ENCODE measurements at regions not wholly inside any gene's neighbourhood (a gene's known extent, or its start where the extent isn't known, plus 50 kb on each side); places are given as distances from the start of the nearest gene placed in this dataset.
"Not testable (repeated sequence)": the region's sequence is repeated elsewhere in the genome, so short reads cannot be mapped to it uniquely, and the experiment has no call there.

DNA sequence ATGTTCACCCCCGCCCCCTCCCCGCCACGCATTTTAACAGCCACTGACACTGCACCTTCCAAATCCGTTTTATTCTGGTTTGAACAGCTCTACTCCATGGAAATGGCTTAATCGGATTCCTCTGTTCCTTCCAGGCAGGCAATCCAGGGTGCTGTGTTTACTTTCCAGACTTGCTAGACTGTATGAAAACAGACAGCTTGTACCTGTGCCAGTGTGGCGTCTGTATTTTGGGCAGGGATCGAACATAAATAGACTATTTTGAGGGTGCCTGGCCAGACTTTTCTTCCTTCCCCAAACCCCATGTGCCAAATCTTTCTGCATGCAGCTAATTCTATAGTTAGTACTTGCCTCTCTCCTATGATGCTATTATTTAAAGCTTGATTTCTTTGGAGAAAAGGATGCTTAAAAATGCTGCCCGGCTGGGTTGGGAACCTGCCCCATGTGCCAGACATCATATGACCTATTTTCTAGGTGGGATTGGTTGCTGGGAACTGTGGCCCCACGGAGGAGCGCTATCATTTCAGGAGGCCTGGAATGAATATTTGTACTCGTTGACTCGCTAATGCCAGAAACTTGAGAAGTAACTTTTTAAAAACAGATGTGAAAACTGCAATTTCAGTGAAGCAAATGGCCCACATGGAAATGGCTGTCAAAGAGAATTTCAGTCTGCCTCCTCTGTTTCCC, 814.8 kb downstream of the BRD1 start:
- no peak for DNase-seq

DNA sequence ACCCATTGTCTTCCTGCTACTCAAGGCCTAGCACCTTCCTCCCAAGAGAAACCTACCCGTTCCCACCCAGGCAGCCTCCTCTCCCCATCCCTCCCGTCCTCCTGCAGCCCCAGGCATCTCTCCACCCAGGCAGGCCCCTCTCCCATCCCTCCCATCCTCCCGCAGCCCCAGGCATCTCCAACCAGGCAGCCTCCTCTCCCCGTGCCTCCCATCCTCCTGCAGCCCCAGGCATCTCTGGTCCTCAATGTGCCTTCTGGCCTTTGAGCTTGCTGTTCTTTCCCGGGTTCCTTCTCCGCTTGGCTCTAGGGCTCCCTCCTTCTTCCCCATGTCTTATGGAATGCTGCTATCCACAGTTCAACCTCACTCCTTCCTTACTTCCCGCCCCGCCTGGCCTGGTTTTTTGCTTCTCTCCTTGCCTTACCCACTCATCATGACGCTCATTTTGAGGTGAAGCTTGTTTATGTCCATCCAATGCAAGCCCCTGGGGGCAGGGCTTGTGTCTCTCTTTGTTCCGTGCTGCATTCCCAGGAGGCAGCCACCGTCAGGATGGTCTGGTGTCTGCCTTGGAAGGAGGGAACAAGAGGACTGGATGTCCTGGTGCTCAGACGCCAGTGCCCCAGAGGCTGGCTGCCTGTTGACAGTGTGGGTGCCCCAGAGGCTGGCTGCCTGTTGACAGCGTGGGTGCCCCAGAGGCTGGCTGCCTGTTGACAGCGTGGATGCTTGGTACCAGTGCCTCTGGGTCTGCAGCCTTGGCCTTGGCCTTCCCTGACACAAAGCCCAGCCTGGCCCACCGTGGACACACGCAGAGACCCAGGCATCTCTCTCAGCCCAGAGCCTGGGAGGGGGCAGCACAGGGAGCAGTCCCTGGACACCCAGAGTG, 815.7 kb downstream of the BRD1 start:
- DNase-seq = no peak

DNA sequence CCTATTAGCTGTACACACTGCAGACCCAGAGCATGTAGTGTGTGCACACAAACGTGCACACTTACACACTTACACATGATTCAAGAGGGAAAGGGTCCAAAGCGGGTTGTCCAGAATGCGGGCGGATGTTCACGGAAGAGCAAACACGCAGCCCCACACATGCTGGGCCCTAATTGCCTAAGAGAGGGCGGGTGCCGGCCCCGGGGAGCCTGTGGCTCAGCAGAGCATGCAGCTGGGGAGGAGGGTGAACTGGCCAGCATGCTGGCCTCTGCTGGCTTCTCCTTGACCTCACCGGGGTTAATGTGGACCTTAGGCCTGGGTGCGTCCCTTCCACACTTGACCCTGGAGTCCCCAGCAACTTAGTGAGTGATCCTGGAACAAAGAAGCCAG, 816.3 kb downstream of the BRD1 start:
- DNase-seq = no peak

DNA sequence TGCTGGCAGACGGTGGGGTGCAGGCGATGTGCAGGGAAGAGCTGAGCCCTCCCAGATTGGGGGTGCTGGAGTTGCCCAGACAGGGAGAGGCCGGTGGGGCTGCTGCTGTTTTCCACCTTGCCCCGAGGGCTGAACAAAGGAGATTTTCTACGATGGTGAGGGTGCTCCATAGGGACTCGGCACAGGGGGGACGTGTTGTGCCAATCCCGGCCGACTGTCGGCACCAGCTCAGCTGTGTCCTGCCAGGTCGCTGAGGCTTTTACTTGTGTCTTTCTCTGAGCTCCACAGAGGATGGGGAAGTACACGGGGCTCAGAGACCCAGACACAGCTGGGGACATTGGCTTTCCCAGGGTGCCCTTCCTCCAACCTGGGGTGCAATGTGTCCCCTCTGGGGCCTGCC, 816.8 kb downstream of the BRD1 start:
- no peak for DNase-seq

DNA sequence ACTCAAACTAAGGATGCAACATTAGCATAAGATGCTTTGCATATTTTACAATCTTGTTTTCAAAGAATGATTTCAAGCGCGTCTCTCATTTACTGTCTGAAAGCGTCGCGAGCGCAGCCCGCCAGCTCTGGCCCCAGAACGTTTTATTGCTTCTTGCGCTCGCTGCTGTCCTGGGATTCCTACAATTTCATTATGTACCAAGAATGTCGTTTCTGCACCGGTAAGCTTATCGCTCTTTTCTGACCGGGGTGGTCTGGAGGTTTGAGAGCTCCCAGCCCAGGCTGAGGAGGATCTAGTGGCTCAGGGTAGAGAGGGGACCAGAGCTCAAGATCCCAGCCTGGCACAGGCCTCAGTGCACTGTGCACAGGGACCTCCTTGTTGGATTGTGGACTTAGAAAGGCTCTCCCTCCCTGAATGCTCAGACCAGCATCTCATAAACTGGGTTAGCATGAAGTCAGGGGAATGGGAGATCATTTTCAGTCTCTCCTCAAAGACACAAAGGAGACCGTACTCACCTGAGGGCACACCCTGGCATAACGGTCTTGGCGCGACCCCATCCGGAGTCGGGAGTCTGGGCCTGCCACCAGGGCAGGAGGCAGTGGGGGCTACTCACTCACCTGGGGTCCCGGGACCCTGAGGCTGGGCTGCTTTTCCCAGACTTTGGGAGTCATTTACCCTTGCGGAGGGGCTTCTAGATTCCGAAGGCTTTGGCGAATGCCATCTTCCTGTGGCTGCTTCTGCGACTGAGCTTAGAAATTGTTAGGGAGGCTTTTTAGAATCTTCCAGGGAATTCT, 817.4 kb downstream of the BRD1 start:
- DNase-seq = no peak

DNA sequence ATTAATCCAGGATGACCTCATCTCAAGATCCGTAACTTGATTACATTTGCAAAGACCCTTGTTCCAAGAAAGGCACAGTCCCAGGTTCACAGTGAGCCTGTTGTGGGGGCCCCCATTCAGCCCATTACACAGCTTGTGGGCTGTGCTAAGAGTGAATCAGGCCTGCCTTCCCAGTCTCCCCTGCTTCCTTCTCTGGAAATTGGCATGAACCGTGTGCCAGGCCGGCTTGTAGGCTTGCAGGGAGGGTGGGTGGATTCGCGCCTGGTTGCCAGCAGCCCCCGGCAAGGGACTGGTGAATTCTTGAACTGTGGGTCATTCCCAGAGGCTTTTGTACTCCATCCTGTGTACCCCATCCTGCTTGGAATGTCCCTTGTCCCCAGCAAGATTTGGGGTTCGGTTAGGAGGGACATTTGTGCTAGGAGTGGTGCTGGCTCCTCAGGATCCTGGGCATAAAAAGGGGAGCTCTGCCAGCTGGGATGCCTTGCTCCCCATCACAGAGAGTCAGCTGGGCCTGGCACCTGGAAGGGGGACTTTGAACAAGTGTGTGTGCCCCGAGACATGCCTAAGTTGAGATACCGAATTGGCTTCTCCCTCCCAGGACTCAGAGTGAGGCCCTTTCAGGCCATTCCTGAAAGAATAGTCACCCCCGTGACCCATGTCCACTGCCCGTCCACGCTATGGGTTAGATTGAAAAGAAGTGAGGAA, 818.2 kb downstream of the BRD1 start:
- DNase-seq = no peak

DNA sequence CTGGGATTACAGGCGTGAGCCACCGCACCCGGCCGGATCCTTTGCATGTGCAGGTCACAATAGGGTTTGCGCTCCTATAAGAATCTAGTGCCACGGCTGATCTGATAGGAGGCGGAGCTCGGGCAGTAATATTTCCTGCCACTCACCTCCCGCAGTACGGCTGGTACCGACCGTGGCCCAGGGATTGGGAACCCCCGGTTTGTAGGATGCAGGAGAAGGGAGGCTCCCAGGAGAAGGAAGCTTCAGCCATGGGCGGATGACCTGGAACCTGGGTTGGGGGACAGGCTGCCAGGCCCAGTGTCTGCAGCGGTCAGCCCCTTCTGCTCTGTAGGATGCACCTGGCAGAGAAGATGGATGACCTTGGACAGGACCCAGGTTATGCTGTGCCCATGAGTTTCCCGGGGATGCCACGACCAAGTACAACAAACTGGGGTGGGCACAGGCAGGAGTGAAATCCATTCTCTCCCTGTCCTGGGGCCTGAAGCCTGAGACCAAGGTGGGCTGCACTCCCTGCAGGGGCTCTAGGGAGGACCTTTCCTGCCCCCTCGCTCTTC, 818.9 kb downstream of the BRD1 start:
- DNase-seq = no peak

DNA sequence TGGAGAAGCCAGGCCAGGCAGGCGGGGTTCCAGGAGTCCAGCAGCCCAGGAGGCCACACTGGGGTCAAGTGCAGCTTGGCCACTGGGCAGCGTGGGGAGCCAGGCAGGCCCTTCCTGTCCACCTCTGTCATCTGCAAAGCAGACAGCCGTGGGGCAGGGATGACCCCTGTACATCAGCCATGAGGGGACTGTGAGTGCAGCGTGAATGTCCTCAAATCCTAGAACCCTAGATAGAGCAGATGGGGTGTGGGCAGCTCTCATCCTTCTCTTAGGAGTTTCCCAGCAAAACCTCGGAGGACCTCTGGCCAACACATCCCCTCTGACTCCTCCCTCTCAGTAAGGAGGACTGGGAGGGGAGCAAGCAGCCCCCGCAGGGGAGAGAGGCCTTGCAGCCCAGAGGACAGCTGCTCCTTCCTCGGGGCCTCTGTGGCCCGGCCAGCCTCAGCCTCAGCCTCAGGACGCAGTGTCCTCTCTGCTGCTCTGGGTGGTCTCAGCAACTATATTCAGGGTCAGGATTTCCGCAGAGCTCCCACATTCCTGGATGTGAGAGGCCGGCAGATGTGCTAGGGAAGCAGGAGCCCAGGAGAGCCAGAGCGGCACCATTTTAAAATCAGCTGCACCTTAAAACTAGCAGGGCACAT, 820.5 kb downstream of the BRD1 start:
- no peak for DNase-seq

DNA sequence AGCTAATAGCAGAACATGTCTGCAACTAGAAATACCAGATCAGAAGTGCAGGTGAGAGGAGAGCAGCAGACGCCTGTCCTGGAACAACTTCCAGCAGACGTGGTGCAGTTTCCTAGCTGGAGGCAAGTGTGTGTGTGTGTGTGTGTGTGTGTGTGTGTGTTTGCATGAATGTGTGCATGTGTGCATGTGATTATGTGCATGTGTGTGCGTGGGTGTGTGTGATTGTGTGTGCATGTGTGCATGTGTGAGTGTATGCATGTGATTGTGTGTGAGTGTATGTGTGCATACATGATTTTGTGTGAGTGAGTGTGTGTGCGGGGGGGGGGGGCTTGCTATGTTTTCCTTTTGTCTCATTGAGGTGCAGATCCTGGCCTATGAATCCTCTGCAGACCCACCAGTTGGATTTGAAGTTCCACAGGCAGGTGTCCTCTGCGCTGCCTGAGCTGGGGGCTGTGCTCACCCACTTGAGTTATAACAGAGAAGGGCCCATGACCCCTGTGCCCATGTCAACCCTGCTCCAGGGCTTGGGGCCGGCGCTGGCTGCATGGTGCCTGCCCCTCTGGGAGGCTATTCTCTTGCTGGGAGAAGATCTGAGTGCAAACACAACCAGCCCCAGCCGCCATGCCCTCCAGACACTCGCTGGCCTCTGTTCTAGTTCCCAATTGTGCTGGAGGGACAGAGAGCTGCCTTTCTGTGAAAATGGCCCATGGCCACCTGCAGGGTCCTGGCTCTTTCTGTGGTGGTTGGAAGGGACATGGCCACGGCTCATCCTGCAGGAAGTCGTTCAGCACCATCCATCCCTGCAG, 821.3 kb downstream of the BRD1 start:
- DNase-seq = no peak

DNA sequence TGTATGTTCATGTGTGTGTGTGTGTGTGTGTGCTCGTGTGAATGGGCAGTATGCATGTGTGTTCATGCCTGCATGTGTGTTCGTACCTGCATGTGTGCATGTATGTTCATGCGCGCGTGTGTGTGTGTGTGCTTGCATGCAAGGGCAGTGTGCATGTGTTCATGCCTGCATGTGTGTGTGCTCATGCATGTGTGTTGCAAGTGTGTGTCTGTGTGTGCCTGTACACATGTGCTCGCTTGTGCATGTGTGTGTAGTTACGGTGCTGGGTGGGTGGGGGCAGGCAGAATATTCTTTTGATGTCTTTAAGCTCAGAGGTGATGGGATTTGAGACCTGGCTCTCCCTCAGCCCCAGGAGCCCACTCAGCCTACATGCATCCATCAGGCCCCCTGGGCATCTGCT, 822.1 kb downstream of the BRD1 start:
- no peak for DNase-seq

DNA sequence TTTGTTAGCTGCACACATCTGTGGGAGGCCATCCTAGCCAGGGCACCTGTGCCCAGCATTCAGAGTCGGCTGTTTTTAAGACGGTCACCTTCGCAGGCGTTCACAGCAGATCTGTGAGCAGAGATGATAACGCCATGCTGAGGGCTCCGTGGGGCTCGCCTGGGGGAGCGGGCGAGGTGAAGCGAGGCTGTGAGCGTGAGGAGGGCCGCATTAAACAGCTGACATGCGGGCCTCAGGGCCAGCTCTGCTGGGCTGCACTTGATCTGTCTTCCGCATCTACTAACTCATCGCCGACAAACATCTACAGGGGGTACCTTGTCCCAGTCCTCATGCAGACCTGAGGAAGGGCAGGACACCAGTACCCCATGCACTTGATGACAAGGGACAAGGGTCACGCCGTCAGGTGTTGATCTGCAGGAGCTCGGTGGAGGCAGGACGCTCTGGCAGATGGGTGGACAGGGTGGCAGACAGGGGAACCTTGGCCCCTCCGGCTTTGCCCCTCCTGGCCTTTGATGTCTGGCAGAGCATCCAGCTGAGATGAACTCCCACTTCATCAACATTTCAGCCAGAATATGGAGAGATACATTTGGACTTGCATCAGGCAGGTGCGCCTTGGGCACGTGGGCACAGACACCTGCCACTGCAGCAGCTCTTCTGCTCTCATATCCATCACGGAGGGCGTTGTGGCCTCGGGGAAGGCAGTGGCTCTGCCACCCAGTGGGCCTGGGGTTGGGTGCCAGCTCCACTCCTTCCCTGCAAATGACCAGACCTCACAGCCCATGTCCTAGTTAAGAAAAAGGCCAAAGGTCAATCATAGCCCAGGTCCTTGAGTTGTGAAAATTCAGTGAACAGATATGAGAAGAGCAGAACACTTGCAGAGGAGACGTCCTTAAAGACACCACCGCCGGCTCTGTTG, 822.9 kb downstream of the BRD1 start:
- no peak for DNase-seq

DNA sequence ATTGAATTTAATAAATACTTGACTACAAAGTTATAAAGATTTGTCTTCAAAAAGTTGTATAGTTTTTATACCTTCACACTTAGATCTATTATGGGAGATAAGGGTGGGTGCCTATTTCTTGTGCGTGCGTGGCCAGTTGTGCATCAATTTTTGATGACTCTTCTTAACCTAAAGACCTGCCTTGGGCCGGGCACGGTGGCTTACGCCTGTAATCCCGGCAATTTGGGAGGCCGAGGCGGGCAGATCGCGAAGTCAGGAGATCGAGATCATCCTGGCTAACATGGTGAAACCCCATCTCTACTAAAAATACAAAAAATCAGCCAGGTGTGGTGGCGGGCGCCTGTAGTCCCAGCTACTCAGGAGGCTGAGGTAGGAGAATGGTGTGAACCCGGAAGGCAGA, 830.1 kb downstream of the BRD1 start:
- DNase-seq = not testable (repeated sequence)

DNA sequence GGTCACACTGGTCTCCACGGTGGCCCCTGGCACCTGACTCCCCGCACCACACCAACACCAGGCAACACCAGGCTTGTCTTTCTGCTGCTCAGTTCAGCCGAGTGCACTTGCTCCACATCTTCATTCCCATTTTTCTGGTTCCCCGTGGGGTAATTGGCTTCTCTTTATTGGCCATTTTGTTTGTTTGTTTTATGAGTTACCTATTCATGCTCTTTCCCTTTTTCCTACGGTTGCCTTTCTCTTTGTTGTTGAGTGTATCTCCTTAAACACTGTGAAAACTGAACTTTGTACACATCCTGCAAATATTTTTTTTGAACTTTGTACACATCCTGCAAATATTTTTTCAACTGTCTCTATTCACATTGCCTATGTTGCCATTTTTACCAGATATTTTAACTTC, 834.0 kb downstream of the BRD1 start:
- no peak for DNase-seq

DNA sequence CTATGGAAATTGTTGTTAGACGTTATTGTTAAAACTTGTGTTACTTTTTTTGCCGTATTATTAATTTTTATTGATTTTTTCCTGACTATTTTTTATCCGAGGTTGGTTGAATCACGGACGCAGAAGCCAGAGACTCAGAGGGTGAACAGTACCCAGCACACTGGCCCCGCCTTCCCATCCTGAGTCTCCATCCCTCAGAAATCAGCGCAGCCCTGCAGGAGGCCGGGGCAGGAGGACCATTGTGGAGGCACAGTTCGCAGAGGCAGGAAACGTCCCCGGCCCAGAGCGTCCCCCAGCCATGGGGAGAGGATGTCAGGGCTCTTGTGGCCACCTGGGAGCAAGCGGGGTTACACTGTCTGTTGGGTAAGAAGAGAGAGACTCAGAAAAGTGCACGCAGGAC, 843.0 kb downstream of the BRD1 start:
- no peak for DNase-seq

DNA sequence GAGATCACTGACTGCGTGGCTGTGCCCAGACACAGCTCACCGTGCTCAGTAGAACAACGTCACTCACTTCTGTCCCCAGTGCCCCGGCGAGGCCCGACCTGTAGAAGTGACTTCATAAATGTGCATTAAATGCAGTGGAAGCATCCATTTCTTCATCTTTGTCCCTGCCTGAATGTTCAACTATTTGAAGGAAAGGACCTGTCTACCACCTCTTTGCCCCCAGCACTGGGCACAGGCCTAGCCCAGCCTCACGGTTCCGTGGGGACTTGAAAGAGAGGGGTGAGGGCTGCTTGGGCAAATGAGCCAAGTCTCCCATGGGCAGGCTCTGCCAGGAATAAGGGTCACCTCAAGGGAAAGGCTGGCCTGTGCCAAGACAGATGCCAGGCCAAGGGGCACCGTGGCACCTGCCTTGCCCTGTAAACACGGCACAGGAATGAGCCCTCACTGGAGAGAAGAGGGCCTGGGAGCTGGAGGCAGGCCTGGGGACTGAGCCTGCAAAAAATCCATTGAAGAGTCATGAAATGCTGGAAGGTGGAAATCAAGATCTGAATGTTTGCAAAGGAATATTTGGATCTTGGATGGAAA, 845.3 kb downstream of the BRD1 start:
- DNase-seq = no peak

DNA sequence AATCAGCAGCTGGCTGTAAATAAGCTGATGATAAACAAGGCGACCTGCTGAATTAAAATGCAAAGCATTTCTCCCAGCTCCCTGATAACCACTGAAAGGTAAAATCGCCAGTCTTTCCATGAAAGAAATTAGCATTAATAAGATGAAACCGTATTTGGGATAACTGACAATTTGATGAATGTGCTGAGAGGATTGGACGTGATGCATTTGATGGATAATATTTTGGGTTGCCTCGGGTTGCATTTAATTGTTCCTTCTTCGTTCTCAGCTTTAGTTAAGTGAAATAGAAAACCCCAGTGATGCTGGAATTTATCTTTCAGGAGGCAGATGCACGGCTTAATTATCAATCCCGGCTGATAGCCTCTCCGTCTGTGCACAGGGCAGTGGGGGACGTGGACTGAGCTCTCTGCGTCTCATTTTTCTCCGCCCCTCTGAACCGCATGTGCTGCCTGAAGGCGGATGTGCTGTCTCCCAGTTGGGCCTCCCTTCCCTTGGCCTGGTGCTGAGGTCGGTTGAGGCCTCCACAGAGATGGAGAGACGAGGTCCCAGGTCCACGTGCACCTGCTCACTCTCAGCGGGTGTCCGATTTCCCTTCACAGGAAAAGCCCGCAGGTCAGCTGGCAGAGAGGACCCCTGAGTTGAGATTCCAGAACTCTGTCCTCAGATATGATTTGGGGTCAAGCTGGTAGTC, 846.2 kb downstream of the BRD1 start:
- DNase-seq = no peak

DNA sequence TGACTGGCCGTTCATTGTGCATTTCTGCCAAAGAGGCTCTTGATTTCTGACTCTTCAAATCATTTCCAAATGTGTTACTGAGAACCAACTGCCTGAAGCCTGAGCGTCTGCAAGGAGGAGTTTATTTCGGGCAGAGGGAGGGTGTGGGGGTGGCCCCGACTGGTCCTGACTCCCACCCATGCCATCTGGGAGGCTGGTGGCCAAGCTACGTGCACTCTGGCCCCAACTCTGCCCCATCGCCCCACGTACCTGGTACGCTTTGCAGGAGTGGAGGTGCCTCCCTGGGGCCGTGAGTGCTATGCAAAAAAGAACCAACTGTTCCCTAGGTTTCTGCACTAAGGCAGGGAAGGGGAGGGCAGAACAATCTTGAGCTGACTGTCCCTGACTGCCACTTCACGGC, 846.8 kb downstream of the BRD1 start:
- no peak for DNase-seq

DNA sequence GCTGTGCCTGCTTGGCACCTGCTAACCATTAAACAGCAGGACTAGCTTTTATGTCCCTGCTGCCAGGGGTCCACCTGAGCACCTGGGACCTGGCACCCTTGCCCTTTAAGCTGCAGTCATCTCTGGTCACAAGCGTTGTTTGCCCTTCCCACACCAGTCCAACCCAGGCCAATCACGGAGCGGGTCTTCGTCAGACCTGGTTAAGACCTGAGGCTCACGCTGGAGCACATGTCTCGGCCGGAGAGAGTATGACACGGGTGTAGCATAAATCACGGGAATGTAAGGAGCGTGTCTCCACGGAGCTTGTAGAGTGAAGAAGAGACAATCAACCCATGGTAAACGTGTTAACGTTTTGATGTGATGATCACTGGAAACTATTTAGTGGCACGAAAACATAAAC, 847.3 kb downstream of the BRD1 start:
- DNase-seq = no peak

Data from hypothalamus (tissue), 51 donors.